Activated CD8-positive, alpha-beta T cell treated with anti-CD3 and anti-CD28 coated beads for 36 hours (primary cell): ENCODE measurements at regions not wholly inside any gene's neighbourhood (a gene's known extent, or its start where the extent isn't known, plus 50 kb on each side); places are given as distances from the start of the nearest gene placed in this dataset.

Experiments used
- ATAC-seq: fragments of 200-7000 bp; cut with Tn5 transposase; one replicate; pipeline ENCODE4 v1.10.0; 2021; ENCODE audit warnings: mild to moderate bottlenecking, moderate library complexity
- CTCF ChIA-PET: fragments of 350-600 bp; sonication (Branson Sonifier 250); formaldehyde crosslinking; loops from one replicate; lab custom pipeline; 2021; ENCODE audit warnings: antibody characterized with exemption; lab: Charles Lee
- POLR2A ChIA-PET: fragments of 350-600 bp; sonication (Branson Sonifier 250); formaldehyde crosslinking; loops from one replicate; lab custom pipeline; 2021; ENCODE audit warnings: antibody characterized with exemption; lab: Charles Lee
- DNase-seq: peaks from one replicate; pipeline ENCODE4 v3.0.0-alpha.2; 2020
- H3K27ac Mint-ChIP-seq: one replicate; pipeline ENCODE4 v1.8.0; 2021; ENCODE audit warnings: mild to moderate bottlenecking, mixed read lengths
- H3K27me3 Mint-ChIP-seq: one replicate; pipeline ENCODE4 v1.8.0; 2021; ENCODE audit warnings: mixed read lengths
- H3K36me3 Mint-ChIP-seq: one replicate; pipeline ENCODE4 v1.8.0; 2021; ENCODE audit warnings: low read depth, mixed read lengths
- H3K4me1 Mint-ChIP-seq: one replicate; pipeline ENCODE4 v1.8.0; 2021; ENCODE audit warnings: low read depth, mixed read lengths
- H3K4me3 Mint-ChIP-seq: one replicate; pipeline ENCODE4 v1.8.0; 2021; ENCODE audit warnings: mild to moderate bottlenecking, moderate library complexity, mixed read lengths
- H3K9me3 Mint-ChIP-seq: one replicate; pipeline ENCODE4 v1.8.0; 2021; ENCODE audit warnings: mixed read lengths
- intact Hi-C: fragments of 100-400 bp; cut with micrococcal nuclease; formaldehyde crosslinking; loops from one replicate; pipeline ENCODE4 v1.10.0; 2022
- TF ChIP-seq, protein P1 (sequence below): fragments of 200-600 bp; IDR thresholded peaks from one replicate; pipeline ENCODE4 v1.8.0; 2022; ENCODE audit warnings: antibody characterized with exemption, mild to moderate bottlenecking

- CTCF ChIA-PET = interaction anchor here (1.2 to 7.0 kb wide), 3 partner anchors 36 to 256 kb away, joined by 3 to 96 read pairs (median 13); no protein-coding TSS in a partner anchor
- DNase-seq (no peak), ATAC-seq (peak; percentile 74)
- Mint-ChIP-seq H3K4me1 (peaks cover 14% of the 10 kb centered on the region), H3K9me3 (no peaks in the 10 kb centered on the region), H3K27me3 (no peaks in the 10 kb centered on the region), H3K36me3 (no peaks in the 10 kb centered on the region), H3K27ac (no peak overlapping the region), H3K4me3 (no peak overlapping the region)
- intact Hi-C loops = loop anchor here (5.0 to 10.0 kb wide), 2 partner anchors 41 to 121 kb away; no protein-coding TSS in a partner anchor
- POLR2A ChIA-PET = no interaction called here
- TF ChIP-seq, protein P1, sequence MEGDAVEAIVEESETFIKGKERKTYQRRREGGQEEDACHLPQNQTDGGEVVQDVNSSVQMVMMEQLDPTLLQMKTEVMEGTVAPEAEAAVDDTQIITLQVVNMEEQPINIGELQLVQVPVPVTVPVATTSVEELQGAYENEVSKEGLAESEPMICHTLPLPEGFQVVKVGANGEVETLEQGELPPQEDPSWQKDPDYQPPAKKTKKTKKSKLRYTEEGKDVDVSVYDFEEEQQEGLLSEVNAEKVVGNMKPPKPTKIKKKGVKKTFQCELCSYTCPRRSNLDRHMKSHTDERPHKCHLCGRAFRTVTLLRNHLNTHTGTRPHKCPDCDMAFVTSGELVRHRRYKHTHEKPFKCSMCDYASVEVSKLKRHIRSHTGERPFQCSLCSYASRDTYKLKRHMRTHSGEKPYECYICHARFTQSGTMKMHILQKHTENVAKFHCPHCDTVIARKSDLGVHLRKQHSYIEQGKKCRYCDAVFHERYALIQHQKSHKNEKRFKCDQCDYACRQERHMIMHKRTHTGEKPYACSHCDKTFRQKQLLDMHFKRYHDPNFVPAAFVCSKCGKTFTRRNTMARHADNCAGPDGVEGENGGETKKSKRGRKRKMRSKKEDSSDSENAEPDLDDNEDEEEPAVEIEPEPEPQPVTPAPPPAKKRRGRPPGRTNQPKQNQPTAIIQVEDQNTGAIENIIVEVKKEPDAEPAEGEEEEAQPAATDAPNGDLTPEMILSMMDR = no peak
These were observed 162.0 kb upstream of the STK17B start for GRCh38 chr2:196333397-196333796.

DNA sequence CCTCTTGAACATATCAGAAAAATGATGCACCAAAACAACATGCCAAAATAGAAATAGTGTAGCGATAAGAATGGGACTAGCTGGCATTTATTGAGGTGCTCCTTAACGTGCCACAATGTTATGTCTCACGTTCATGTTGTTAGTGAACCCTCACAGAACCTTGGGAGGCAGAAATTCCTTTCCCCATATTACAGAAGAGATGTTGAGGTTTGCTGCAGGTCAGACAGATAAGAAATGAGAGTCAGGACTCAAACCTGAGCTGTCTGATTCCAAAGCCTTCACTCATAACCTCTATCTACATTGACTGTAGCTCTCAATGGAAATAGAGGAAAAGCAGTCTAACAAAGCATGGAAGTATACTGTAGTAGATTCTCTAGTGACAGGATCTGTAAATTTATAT lies 163.3 kb upstream of the STK17B start:
- POLR2A ChIA-PET = interaction anchor here (1.0 kb wide), 1 partner anchor 119 kb away, joined by 3 read pairs; no protein-coding TSS in a partner anchor
- Mint-ChIP-seq H3K4me1 (peaks cover 14% of the 10 kb centered on the region), H3K27ac (no peak overlapping the region), H3K4me3 (no peak overlapping the region), H3K36me3 (no peaks in the 10 kb centered on the region), H3K27me3 (no peaks in the 10 kb centered on the region), H3K9me3 (no peaks in the 10 kb centered on the region)
- DNase-seq (no peak), ATAC-seq (no peak)
- CTCF ChIA-PET = interaction anchor here (0.8 to 7.0 kb wide), 6 partner anchors 11 to 266 kb away, joined by 3 to 96 read pairs (median 4); partner anchors contain the start of gene DNAH7
- intact Hi-C loops = loop anchor here (5.0 to 10.0 kb wide), 2 partner anchors 42 to 120 kb away; no protein-coding TSS in a partner anchor
- TF ChIP-seq, protein P1 = no peak

DNA sequence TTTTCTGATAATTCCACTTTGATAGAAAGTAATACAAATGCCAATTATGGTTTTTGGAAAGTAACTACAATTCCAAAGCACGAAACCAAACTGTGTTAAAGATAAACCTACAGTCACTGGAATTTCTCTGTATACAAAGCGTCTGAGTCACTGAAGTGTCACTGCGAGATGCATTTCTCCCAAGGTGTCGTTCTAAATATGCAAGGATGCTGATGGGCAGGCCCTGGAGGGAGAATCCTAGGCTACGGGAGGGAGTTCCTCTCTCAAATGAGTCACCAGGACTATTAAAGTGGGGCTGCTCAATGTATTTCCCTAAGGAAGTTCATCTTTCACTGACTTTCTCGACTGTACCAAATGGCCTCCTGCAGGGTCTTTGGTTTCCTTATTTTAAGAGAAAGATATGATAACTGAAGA lies 163.8 kb upstream of the STK17B start:
- no peaks in the 10 kb centered on the region for H3K36me3 Mint-ChIP-seq
- CTCF ChIA-PET = interaction anchor here (2.6 to 7.0 kb wide), 3 partner anchors 37 to 257 kb away, joined by 13 to 96 read pairs (median 18); no protein-coding TSS in a partner anchor
- intact Hi-C loops = loop anchor here (10.0 kb wide), 1 partner anchor 120 kb away; no protein-coding TSS in a partner anchor
- ATAC-seq (no peak), DNase-seq (no peak)
- TF ChIP-seq, protein P1 = no peak
- H3K4me1 Mint-ChIP-seq = peaks cover 14% of the 10 kb centered on the region
- no peak overlapping the region for H3K27ac Mint-ChIP-seq
- no peaks in the 10 kb centered on the region for H3K27me3 Mint-ChIP-seq
- no peak overlapping the region for H3K4me3 Mint-ChIP-seq
- H3K9me3 Mint-ChIP-seq = no peaks in the 10 kb centered on the region
- POLR2A ChIA-PET = no interaction called here

DNA sequence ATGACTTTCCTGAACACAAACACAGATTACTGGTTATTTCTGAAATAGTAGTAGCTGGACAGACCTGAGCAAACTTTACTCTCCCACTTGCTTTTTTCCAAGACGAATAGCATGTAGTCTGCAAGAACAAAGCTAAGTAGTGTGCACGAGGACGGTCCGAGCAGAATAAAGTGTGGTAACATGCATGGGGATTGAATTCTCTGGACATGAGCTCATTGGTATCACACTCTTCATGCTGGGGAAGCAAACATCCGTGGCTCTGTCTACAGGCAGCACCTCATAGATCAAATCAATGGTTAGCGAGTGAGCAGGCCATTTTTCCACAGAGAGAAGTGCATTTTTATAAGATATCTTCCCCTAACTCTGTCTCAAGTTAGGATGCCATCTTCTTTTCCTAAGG lies 164.8 kb upstream of the STK17B start:
- POLR2A ChIA-PET = interaction anchor here (0.5 to 1.3 kb wide), 3 partner anchors 34 to 982 kb away, joined by 3 read pairs; partner anchors contain the start of gene DNAH7
- H3K4me3 Mint-ChIP-seq = no peak overlapping the region
- TF ChIP-seq, protein P1 = no peak
- no peak overlapping the region for H3K27ac Mint-ChIP-seq
- H3K4me1 Mint-ChIP-seq = peaks cover 14% of the 10 kb centered on the region
- ATAC-seq = no peak
- CTCF ChIA-PET = interaction anchor here (1.2 to 7.0 kb wide), 17 partner anchors 9 to 268 kb away, joined by 3 to 96 read pairs (median 11); partner anchors contain the start of gene DNAH7
- DNase-seq = no peak
- no peaks in the 10 kb centered on the region for H3K27me3 Mint-ChIP-seq
- H3K36me3 Mint-ChIP-seq = no peaks in the 10 kb centered on the region
- H3K9me3 Mint-ChIP-seq = no peaks in the 10 kb centered on the region
- intact Hi-C loops = loop anchor here (10.0 kb wide), 1 partner anchor 119 kb away; no protein-coding TSS in a partner anchor

GRCh38 chr2:196336715-196337114 lies 165.3 kb upstream of the STK17B start:
- ATAC-seq (no peak), DNase-seq (peak; percentile 22)
- Mint-ChIP-seq H3K36me3 (no peaks in the 10 kb centered on the region), H3K27me3 (no peaks in the 10 kb centered on the region), H3K27ac (no peak overlapping the region), H3K4me1 (peaks cover 12% of the 10 kb centered on the region), H3K4me3 (no peak overlapping the region), H3K9me3 (no peaks in the 10 kb centered on the region)
- TF ChIP-seq, protein P1 = no peak
- ChIA-PET POLR2A (interaction anchor here (1.2 to 1.3 kb wide), 2 partner anchors 34 to 268 kb away, joined by 3 read pairs; partner anchors contain the start of gene DNAH7), CTCF (interaction anchor here (0.7 to 7.0 kb wide), 26 partner anchors 9 to 268 kb away, joined by 3 to 96 read pairs (median 6); partner anchors contain the start of gene DNAH7)
- intact Hi-C loops = loop anchor here (1.0 to 10.0 kb wide), 2 partner anchors 118 to 258 kb away; no protein-coding TSS in a partner anchor
